ENCODE measurements at regions not wholly inside any gene's neighbourhood (a gene's known extent, or its start where the extent isn't known, plus 50 kb on each side); places are given as distances from the start of the nearest gene placed in this dataset.

GRCh38 chr14:99055816-99056215, 216.2 kb downstream of the BCL11B start (continued):
- TF ChIP-seq PRDM6 (tag by site-specific recombination; IDR thresholded peaks at IDR 0.05) (no peak), ZBTB6 (tag by site-specific recombination; IDR thresholded peaks at IDR 0.05) (no peak), ZNF449 (tag by site-specific recombination; IDR thresholded peaks at IDR 0.05) (no peak), KLF1 (tag by site-specific recombination; IDR thresholded peaks at IDR 0.05) (no peak), ZNF692 (tag by site-specific recombination; IDR thresholded peaks at IDR 0.05) (no peak), ZNF10 (tag by site-specific recombination; IDR thresholded peaks at IDR 0.05) (no peak), CTCF (tag by site-specific recombination; IDR thresholded peaks at IDR 0.05) (no peak), ZNF394 (tag by site-specific recombination; IDR thresholded peaks at IDR 0.05; ENCODE audit: borderline replicate concordance) (no peak), ZNF140 (tag by site-specific recombination; IDR thresholded peaks at IDR 0.05) (no peak)

GRCh38 chr14:99057576-99058083, 214.4 kb downstream of the BCL11B start:
- no peak overlapping the region for H3K4me3 ChIP-seq (ENCODE audit: low read depth, low read length)
- CTCF ChIA-PET, result interaction anchor here (0.6 kb wide), 1 partner anchor 133 kb away, joined by 4 read pairs; no protein-coding TSS in a partner anchor
- no peaks in the 10 kb centered on the region for H3K9me3 ChIP-seq (ENCODE audit: control insufficient read depth, insufficient read depth, low read depth, low read length)
- H3K36me3 ChIP-seq (ENCODE audit: control insufficient read depth in 2 of 2, insufficient read depth in 1 of 2, low read length in 2 of 2), result no peaks in the 10 kb centered on the region
- H3K4me1 ChIP-seq (ENCODE audit: control insufficient read depth, insufficient read depth, low read length), result no peaks in the 10 kb centered on the region
- TF ChIP-seq TCF7L2 (IDR thresholded peaks at IDR 0.05; ENCODE audit: borderline replicate concordance, low read depth, low read length), result no peak
- TF ChIP-seq MYNN (tag by site-specific recombination; IDR thresholded peaks at IDR 0.05; ENCODE audit: borderline replicate concordance), result no peak
- no peak for TF ChIP-seq BCL11B (tag by site-specific recombination; IDR thresholded peaks at IDR 0.05; ENCODE audit: low read depth)
- no peak for TF ChIP-seq ZNF274 (IDR thresholded peaks at IDR 0.05; ENCODE audit: low read length)
- no peak for TF ChIP-seq ZNF274 (tag by site-specific recombination; IDR thresholded peaks at IDR 0.05; ENCODE audit: borderline replicate concordance)
- no peak for TF ChIP-seq ZNF777 (tag by site-specific recombination; IDR thresholded peaks at IDR 0.05; ENCODE audit: borderline replicate concordance)
- TF ChIP-seq ZNF394 (tag by site-specific recombination; IDR thresholded peaks at IDR 0.05; ENCODE audit: borderline replicate concordance), result no peak
- no peak for TF ChIP-seq ZNF747 (tag by site-specific recombination; IDR thresholded peaks at IDR 0.05)
- TF ChIP-seq ZNF223 (tag by site-specific recombination; IDR thresholded peaks at IDR 0.05), result no peak
- TF ChIP-seq ZNF501 (tag by site-specific recombination; IDR thresholded peaks at IDR 0.05), result no peak
- TF ChIP-seq ZNF548 (tag by site-specific recombination; IDR thresholded peaks at IDR 0.05), result no peak
- TF ChIP-seq ZNF692 (tag by site-specific recombination; IDR thresholded peaks at IDR 0.05), result no peak
- TF ChIP-seq YY1 (tag by site-specific recombination; IDR thresholded peaks at IDR 0.05), result no peak
- TF ChIP-seq ZNF341 (tag by site-specific recombination; IDR thresholded peaks at IDR 0.05; ENCODE audit: low read depth), result no peak
- no peak for TF ChIP-seq ZNF610 (tag by site-specific recombination; IDR thresholded peaks at IDR 0.05; ENCODE audit: borderline replicate concordance)
- no peak overlapping the region for H3K27ac ChIP-seq (ENCODE audit: extremely low read depth, low read depth, low read length)
- POLR2A ChIA-PET, result no interaction called here
